HG03060 (cell line): ENCODE measurements at regions not wholly inside any gene's neighbourhood (a gene's known extent, or its start where the extent isn't known, plus 50 kb on each side); places are given as distances from the start of the nearest gene placed in this dataset.
"Not testable (repeated sequence)": the region's sequence is repeated elsewhere in the genome, so short reads cannot be mapped to it uniquely, and the experiment has no call there.

Source experiments
- ATAC-seq: cut with Tn5 transposase; IDR thresholded peaks from one replicate; pipeline ENCODE4 v1.9.1; 2021; ENCODE audit warnings: low read depth, moderate number of reproducible peaks; ENCODE audit not compliant: unreplicated experiment

GRCh38 chr6:133779916-133780695 lies 108.8 kb upstream of the TCF21 start:
- no peak for ATAC-seq

DNA sequence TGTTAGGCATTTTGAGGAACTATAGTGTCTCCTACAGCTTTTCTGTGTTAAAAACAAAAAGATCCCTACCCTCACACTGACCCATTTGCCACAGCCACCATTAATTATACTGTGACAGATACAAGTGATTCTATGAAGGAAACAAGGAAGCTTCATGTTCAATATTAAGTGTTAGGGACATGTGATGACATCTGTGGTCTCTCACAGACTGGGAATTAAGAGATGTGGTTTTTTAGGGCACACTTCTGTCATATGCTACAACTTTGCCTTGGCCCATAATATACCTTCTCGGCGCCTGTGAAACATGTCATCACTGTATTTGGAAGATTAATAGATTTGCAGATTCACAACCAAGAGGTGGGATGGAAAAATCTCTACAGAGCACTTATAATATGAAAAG lies 102.9 kb upstream of the TCF21 start:
- no peak for ATAC-seq

- no peak for ATAC-seq
Observed at GRCh38 chr6:133787122-133787521, 101.8 kb upstream of the TCF21 start.

- ATAC-seq = no peak
Observed at GRCh38 chr6:133787859-133788505, 100.9 kb upstream of the TCF21 start.

DNA sequence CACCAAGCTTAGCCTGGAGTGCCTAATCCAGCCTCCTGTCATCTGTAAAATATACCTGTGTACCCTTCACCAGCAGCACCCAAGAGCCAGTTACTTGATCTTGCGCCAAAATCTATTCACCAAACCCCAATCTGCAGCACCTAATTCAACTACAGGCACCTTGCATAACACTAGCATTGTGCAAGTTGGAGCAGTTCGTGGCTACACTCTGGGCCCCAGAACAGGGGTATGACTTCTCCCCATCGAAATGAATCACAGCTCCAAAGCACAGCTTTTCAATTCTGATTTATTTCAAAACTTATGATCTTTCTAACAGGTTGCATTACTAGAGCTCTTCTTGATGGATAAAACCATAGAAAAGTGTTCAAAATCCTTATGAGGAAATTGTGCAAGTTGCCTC lies 100.4 kb upstream of the TCF21 start:
- no peak for ATAC-seq

DNA sequence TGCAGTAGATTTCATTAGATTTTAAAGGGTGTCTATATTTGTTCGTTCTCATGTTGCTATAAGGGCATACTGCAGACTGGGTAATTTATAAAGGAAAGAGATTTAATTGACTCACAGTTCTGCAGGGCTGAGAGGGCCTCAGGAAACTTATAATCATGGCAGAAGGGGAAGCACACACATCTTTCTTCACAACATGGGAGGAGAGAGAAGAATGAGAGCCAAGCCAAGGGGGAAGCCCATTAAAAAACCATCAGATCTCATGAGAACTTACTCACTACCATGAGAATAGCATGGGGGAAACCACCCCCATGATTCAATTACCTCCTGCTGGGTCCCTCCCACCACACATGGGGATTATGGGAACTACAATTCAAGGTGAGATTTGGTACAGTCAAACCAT lies 99.5 kb upstream of the TCF21 start:
- not testable (repeated sequence) for ATAC-seq

- ATAC-seq = not testable (repeated sequence)
Observed at GRCh38 chr6:133790756-133791155, 98.2 kb upstream of the TCF21 start.

DNA sequence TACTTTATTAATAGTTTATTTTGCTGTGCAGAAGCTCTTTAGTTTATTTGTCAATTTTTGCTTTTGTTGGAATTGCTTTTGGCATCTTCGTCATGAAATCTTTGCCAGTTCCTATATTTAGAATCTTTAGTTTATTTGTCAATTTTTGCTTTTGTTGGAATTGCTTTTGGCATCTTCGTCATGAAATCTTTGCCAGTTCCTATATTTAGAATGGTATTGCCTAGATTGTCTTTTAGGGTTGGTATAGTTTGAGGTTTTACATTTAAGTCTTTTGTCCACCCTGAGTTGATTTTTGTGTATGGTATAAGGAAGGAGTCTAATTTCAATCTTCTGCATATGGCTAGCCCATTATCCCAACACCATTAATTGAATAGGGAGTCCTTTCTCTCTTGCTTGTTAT lies 93.9 kb upstream of the TCF21 start:
- not testable (repeated sequence) for ATAC-seq

- ATAC-seq = no peak
Observed at GRCh38 chr6:133796235-133796634, 92.7 kb upstream of the TCF21 start.

GRCh38 chr6:133799043-133799442 lies 89.9 kb upstream of the TCF21 start:
- ATAC-seq = no peak

DNA sequence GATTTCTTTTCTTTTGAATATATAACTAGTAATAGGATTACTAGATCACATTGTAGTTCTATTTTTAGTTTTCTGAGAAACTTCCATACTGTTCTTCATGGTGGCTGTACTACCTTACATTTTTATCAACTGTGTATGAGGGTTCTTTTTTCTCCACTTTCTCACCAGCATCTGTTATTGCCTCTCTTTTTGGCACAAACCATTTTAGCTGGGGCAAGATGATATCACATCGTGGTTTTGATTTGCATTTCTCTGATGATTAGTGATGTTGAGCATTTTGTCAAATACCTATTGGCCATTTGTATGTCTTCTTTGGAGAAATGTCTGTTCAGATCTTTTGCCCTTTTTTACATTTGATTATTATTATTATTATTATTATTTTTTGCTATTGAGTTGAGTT lies 86.1 kb upstream of the TCF21 start:
- ATAC-seq = no peak

DNA sequence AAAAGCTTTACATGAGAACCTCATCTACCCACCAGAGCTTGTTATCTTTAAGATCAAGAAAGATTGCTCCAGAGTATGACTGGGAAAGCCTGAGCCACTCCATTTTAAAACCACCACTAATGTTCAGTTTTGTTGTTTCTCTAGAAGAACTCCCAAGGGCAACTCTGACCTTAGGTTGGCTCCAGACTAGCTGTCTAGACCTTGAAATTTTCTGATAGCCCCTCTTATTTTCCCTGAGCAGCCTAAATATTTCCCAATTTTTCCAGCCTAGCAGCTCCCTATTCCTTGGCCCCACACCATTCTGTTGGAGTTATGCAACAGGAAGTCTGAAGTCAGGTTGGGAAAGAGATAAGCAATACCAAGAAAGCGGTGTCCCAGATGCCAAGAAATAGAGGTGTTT lies 84.6 kb upstream of the TCF21 start:
- no peak for ATAC-seq

GRCh38 chr6:133805876-133806275 lies 83.0 kb upstream of the TCF21 start:
- peak; percentile 72 for ATAC-seq

DNA sequence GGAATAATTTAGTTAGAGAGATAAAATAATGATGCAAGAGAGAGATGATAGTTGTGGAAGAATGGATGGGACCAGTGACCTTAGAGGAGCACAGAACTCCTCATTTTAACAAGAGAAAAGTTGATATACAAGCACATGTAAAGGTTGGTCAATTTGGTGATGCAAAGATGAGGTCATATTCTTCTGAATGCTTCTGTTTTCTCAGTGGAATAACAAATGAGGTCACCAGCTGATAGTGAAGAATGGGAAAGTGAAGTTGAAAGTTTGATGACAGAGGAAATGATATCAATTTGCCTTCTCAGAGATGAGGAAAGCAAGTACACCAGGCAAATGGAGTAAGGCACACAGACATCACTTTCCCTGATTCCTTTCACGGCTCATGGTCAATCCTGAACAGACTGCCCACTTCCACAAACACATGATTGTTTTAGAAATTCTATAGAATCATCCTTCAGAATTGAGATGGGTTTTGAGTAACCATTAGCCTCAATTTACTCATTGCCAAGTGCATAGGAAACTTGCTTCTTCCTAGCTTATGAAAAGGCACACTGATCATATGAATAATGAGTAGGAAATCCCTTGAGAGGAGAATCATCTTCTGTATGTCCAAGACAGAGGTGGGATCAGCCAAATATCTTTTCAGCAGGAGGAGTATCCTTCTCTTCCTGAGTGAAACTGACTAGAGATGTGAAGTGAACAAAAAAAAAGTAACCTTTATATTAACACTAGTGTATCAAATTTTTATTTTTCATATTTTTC lies 82.4 kb upstream of the TCF21 start:
- no peak for ATAC-seq

DNA sequence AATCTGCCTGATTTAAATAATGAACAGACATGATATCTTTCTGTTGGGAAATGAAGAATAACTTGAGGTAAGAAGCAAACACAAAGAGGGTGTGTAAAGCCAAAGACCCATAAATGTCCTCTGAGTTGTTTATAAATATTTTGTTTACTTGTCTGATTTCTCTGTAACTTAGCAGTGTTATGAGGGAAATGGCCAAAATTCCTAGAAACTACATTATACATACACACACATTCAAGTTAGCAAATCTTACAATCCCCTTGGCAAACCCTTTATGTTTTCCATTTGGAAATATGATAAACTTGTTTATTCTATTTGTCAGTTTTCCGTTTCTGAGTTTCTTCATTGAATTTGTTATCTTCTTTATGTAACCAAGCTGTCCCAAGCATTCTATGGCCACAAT lies 81.4 kb upstream of the TCF21 start:
- no peak for ATAC-seq

GRCh38 chr6:133809406-133809805 lies 79.5 kb upstream of the TCF21 start:
- ATAC-seq = no peak

- no peak for ATAC-seq
Observed at GRCh38 chr6:133811557-133811956, 77.4 kb upstream of the TCF21 start.

DNA sequence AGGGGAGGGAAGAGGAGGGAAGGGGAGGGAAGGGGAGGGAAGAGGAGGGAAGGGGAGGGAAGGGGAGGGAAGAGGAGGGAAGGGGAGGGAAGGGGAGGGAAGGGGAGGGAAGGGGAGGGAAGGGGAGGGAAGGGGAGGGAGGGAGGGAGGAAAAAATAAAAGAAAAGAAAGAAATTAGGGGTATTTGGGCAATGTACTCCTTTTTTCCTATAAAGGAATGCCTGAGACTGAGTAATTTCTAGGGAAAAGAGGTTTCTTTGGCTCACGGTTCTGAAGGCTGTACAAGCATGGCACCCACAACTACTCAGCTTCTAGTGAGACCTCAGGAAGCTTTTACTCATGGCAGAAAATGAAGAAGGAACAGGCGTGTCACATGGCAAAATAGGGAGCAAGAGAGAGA lies 76.5 kb upstream of the TCF21 start:
- ATAC-seq = not testable (repeated sequence)

GRCh38 chr6:133814238-133814637 lies 74.7 kb upstream of the TCF21 start:
- ATAC-seq = no peak

GRCh38 chr6:133814797-133815196 lies 74.1 kb upstream of the TCF21 start:
- no peak for ATAC-seq

DNA sequence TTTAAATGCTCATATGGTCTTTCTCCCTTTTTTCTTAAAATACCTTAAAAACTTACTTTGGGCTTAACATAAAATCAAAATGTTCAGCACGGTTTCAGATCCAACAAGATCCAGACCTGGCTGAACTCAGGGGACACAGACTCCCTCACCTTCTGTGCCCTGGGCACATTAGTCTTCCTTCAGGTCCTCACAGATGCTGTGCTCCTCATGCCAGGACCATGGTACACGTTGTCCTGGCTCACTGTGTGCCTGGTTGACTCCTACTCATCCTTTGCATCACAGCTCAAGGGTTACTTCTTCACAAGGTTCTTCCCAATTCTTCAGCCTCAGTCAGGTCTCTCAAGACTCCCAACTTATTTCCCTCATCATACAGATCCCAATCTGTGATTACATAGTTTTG lies 73.6 kb upstream of the TCF21 start:
- no peak for ATAC-seq

DNA sequence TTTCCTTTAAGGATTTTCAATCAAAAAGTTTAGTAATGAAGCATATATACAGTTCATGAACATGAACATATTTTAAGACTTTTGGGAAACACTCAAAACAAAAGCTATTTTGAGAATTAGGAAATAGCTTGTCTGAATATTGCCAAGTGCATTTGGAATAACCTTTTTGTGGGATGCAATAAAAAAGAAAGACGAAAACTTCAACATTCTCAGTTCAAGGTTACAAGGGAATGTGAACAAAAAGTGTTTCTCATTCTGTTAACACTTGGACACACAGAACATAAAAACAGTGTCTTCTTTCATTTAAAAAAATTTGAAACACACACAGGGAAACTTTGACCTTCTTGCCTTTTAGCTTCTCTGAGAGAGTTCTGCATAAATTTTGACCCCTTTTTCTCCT lies 72.7 kb upstream of the TCF21 start:
- no peak for ATAC-seq
